Gastrocnemius medialis (tissue), 4 donors: ENCODE measurements at regions not wholly inside any gene's neighbourhood (a gene's known extent, or its start where the extent isn't known, plus 50 kb on each side); places are given as distances from the start of the nearest gene placed in this dataset.

ENCODE experiments used
- POLR2A ChIP-seq, 2 donors: fragments of 450-650 bp; IDR thresholded peaks; one replicate each; pipeline ENCODE4 v1.6.1; 2017; ENCODE audit warnings: antibody characterized with exemption in 2 of 2, mild to moderate bottlenecking in 2 of 2, moderate library complexity in 2 of 2
- TF ChIP-seq, protein P1 (sequence below), 5 experiments: fragments of 450-650 bp in 3 of 5; fragments of 200-600 bp in 2 of 5; sonication (generic) in 2 of 5; IDR thresholded peaks in 4 of 5; conservative IDR thresholded peaks in 1 of 5; 1 replicate in 4 of 5; 2 replicates in 1 of 5; pipeline ENCODE4 v1.5.1; 2016 to 2019; ENCODE audit warnings: antibody characterized with exemption in 5 of 5, mild to moderate bottlenecking in 3 of 5, moderate library complexity in 3 of 5

DNA sequence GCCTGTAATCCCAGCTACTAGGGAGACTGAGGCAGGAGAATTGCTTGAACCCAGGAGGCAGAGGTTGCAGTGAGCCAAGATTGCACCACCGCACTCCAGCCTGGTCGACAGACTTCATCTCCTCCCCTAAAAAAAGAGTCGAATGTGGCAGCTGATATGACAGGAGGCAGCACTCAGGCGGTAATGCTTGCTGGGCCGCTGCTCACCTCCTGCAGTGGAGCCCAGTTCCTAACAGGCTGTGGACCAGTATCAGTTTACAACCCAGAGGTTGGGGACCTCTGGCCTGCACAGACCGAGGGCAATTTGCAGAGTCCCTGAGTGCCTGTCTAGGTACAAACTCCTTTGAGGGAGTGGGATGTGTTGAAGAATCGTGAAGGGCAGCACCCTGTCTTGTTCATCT, 136.2 kb downstream of the SMAD6 start:
- TF ChIP-seq, protein P1, sequence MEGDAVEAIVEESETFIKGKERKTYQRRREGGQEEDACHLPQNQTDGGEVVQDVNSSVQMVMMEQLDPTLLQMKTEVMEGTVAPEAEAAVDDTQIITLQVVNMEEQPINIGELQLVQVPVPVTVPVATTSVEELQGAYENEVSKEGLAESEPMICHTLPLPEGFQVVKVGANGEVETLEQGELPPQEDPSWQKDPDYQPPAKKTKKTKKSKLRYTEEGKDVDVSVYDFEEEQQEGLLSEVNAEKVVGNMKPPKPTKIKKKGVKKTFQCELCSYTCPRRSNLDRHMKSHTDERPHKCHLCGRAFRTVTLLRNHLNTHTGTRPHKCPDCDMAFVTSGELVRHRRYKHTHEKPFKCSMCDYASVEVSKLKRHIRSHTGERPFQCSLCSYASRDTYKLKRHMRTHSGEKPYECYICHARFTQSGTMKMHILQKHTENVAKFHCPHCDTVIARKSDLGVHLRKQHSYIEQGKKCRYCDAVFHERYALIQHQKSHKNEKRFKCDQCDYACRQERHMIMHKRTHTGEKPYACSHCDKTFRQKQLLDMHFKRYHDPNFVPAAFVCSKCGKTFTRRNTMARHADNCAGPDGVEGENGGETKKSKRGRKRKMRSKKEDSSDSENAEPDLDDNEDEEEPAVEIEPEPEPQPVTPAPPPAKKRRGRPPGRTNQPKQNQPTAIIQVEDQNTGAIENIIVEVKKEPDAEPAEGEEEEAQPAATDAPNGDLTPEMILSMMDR (IDR thresholded peaks at IDR 0.05 in 4 of 5, conservative IDR thresholded peaks at IDR 0.05 in 1 of 5) = no peak
- no peak for TF ChIP-seq POLR2A (IDR thresholded peaks at IDR 0.05)
